Glutamatergic neuron (in vitro differentiated cells): ENCODE measurements at regions not wholly inside any gene's neighbourhood (a gene's known extent, or its start where the extent isn't known, plus 50 kb on each side); places are given as distances from the start of the nearest gene placed in this dataset.

Source experiments
- DNase-seq: peaks from one replicate; pipeline ENCODE4 v3.0.0; 2022
- H3K27ac Mint-ChIP-seq: one replicate; pipeline ENCODE4 v1.8.0; 2020; ENCODE audit warnings: mild to moderate bottlenecking, mixed read lengths, inconsistent platforms; ENCODE audit not compliant: unreplicated experiment
- H3K27me3 Mint-ChIP-seq: one replicate; pipeline ENCODE4 v1.8.0; 2020; ENCODE audit warnings: mild to moderate bottlenecking, moderate library complexity, mixed read lengths, inconsistent platforms; ENCODE audit not compliant: unreplicated experiment
- H3K36me3 Mint-ChIP-seq: one replicate; pipeline ENCODE4 v1.8.0; 2020; ENCODE audit warnings: mild to moderate bottlenecking, mixed read lengths, inconsistent platforms; ENCODE audit not compliant: unreplicated experiment
- H3K4me1 Mint-ChIP-seq: one replicate; pipeline ENCODE4 v1.8.0; 2020; ENCODE audit warnings: mild to moderate bottlenecking, low read depth, mixed read lengths, inconsistent platforms; ENCODE audit not compliant: unreplicated experiment
- H3K4me3 Mint-ChIP-seq: one replicate; pipeline ENCODE4 v1.8.0; 2020; ENCODE audit warnings: mild to moderate bottlenecking, mixed read lengths, inconsistent platforms; ENCODE audit not compliant: unreplicated experiment
- H3K9me3 Mint-ChIP-seq: one replicate; pipeline ENCODE4 v1.8.0; 2020; ENCODE audit warnings: mild to moderate bottlenecking, moderate library complexity, mixed read lengths, inconsistent platforms; ENCODE audit not compliant: unreplicated experiment
- CTCF ChIP-seq: fragments of 200-600 bp; sonication (generic); IDR thresholded peaks from one replicate; pipeline ENCODE4 v1.5.0; 2021; ENCODE audit not compliant: partially characterized antibody, unreplicated experiment

- H3K27me3 Mint-ChIP-seq: no peaks in the 10 kb centered on the region
- no peak overlapping the region for H3K4me3 Mint-ChIP-seq
- no peak overlapping the region for H3K27ac Mint-ChIP-seq
- no peak for TF ChIP-seq CTCF
- H3K9me3 Mint-ChIP-seq: no peaks in the 10 kb centered on the region
- H3K4me1 Mint-ChIP-seq: no peaks in the 10 kb centered on the region
- no peaks in the 10 kb centered on the region for H3K36me3 Mint-ChIP-seq
- DNase-seq: no peak
Observed at GRCh38 chr3:5437783-5438323, 250.3 kb downstream of the EDEM1 start.

- Mint-ChIP-seq H3K4me1 (no peaks in the 10 kb centered on the region), H3K27ac (no peak overlapping the region), H3K27me3 (peaks cover 2% of the 10 kb centered on the region), H3K4me3 (no peak overlapping the region), H3K9me3 (peaks cover 1% of the 10 kb centered on the region), H3K36me3 (no peaks in the 10 kb centered on the region)
- no peak for DNase-seq
- no peak for TF ChIP-seq CTCF
Observed at GRCh38 chr3:5441401-5441800, 253.9 kb downstream of the EDEM1 start.

- no peak for TF ChIP-seq CTCF
- H3K36me3 Mint-ChIP-seq: no peaks in the 10 kb centered on the region
- no peak overlapping the region for H3K27ac Mint-ChIP-seq
- DNase-seq: no peak
- peaks cover 2% of the 10 kb centered on the region for H3K27me3 Mint-ChIP-seq
- no peaks in the 10 kb centered on the region for H3K4me1 Mint-ChIP-seq
- no peak overlapping the region for H3K4me3 Mint-ChIP-seq
- H3K9me3 Mint-ChIP-seq: peaks cover 1% of the 10 kb centered on the region
Observed at GRCh38 chr3:5442106-5442785, 254.7 kb downstream of the EDEM1 start.

GRCh38 chr3:5442786-5443138 lies 255.3 kb downstream of the EDEM1 start:
- Mint-ChIP-seq H3K4me3 (no peak overlapping the region), H3K4me1 (no peaks in the 10 kb centered on the region), H3K27ac (no peak overlapping the region), H3K9me3 (peaks cover 1% of the 10 kb centered on the region), H3K36me3 (no peaks in the 10 kb centered on the region), H3K27me3 (peaks cover 2% of the 10 kb centered on the region)
- no peak for TF ChIP-seq CTCF
- no peak for DNase-seq

- H3K36me3 Mint-ChIP-seq: no peaks in the 10 kb centered on the region
- H3K4me1 Mint-ChIP-seq: no peaks in the 10 kb centered on the region
- H3K9me3 Mint-ChIP-seq: peaks cover 1% of the 10 kb centered on the region
- H3K27me3 Mint-ChIP-seq: peaks cover 2% of the 10 kb centered on the region
- TF ChIP-seq CTCF: no peak
- DNase-seq: no peak
- no peak overlapping the region for H3K27ac Mint-ChIP-seq
- H3K4me3 Mint-ChIP-seq: no peak overlapping the region
Observed at GRCh38 chr3:5444253-5444652, 256.7 kb downstream of the EDEM1 start.
